ENCODE measurements at regions not wholly inside any gene's neighbourhood (a gene's known extent, or its start where the extent isn't known, plus 50 kb on each side); places are given as distances from the start of the nearest gene placed in this dataset.

GRCh38 chr22:27108425-27109114, 451.2 kb downstream of the MIAT start:
- TF ChIP-seq POLR2AphosphoS5 (IDR thresholded peaks at IDR 0.05) (no peak), CTCF (IDR thresholded peaks at IDR 0.05) (no peak)

Data from suprapubic skin (tissue), 3 donors.